Esophagus muscularis mucosa (tissue), 4 donors: ENCODE measurements at regions not wholly inside any gene's neighbourhood (a gene's known extent, or its start where the extent isn't known, plus 50 kb on each side); places are given as distances from the start of the nearest gene placed in this dataset.

Experiments used
- DNase-seq: peaks from one replicate; pipeline ENCODE4 v3.0.0-alpha.2; 2017; ENCODE audit errors: extremely low spot score
- H3K27ac ChIP-seq, 4 donors: fragments of 200-600 bp; sonication (generic); replicated peaks in 1 of 4; 1 replicate in 3 of 4; 2 replicates in 1 of 4; pipeline ENCODE4 v1.5.1; 2016 to 2019; ENCODE audit warnings: mild to moderate bottlenecking in 1 of 4
- H3K27me3 ChIP-seq, 4 donors: fragments of 200-600 bp; sonication (generic); one replicate each; pipeline versions ENCODE4 v1.5.1 to v1.6.0; 2016 to 2019
- H3K36me3 ChIP-seq, 4 donors: fragments of 200-600 bp; sonication (generic); one replicate each; pipeline ENCODE4 v1.5.1; 2016 to 2019
- H3K4me1 ChIP-seq, 4 donors: fragments of 200-600 bp; sonication (generic); one replicate each; pipeline ENCODE4 v1.5.1; 2016 to 2019
- H3K4me3 ChIP-seq, 4 donors: fragments of 200-600 bp; sonication (generic); 1 replicate in 2 of 4; 2 replicates in 2 of 4; pipeline ENCODE4 v1.5.1; 2016 to 2019; ENCODE audit warnings: mild to moderate bottlenecking in 4 of 4, moderate library complexity in 1 of 4
- H3K9me3 ChIP-seq, 4 donors: fragments of 200-600 bp; sonication (generic); 1 replicate in 3 of 4; 2 replicates in 1 of 4; pipeline ENCODE4 v1.5.1; 2016 to 2019
- CTCF ChIP-seq, 3 experiments: fragments of 200-600 bp in 2 of 3; fragments of 450-650 bp in 1 of 3; sonication (generic) in 2 of 3; IDR thresholded peaks; one replicate each; pipeline ENCODE4 v1.5.1; 2017 to 2019; ENCODE audit warnings: antibody characterized with exemption in 3 of 3, mild to moderate bottlenecking in 2 of 3, moderate library complexity in 1 of 3
- EP300 ChIP-seq: sonication (generic); formaldehyde crosslinking; IDR thresholded peaks from one replicate; pipeline ENCODE4 v1.6.1; 2017; ENCODE audit warnings: antibody characterized with exemption
- POLR2A ChIP-seq: fragments of 450-650 bp; IDR thresholded peaks from one replicate; pipeline ENCODE4 v1.6.1; 2017; ENCODE audit warnings: antibody characterized with exemption, moderate library complexity, mild to moderate bottlenecking, low read depth
- POLR2AphosphoS5 ChIP-seq, 2 donors: sonication (generic); formaldehyde crosslinking; IDR thresholded peaks; one replicate each; pipeline ENCODE4 v1.6.1; 2017; ENCODE audit warnings: antibody characterized with exemption in 2 of 2
- WGBS: methylation state at CpG from one replicate; pipeline ENCODE4 v1.1.5; 2018; 5-methylcytosine and 5-hydroxymethylcytosine counted together
- intact Hi-C: fragments of 100-400 bp; cut with DNase I; formaldehyde crosslinking; loops from one replicate; pipeline ENCODE4 v1.15.1; 2023

GRCh38 chr14:85191986-85192385 is 338.0 kb upstream of the FLRT2 start:
- no peaks in the 10 kb centered on the region for H3K9me3 ChIP-seq
- H3K4me3 ChIP-seq, result no peak overlapping the region
- no peak for TF ChIP-seq POLR2AphosphoS5 (IDR thresholded peaks at IDR 0.05)
- TF ChIP-seq POLR2A, result no peak
- TF ChIP-seq CTCF (IDR thresholded peaks at IDR 0.05), result no peak
- no peak for TF ChIP-seq EP300
- H3K36me3 ChIP-seq, result no peaks in the 10 kb centered on the region
- H3K27me3 ChIP-seq, result no peaks in the 10 kb centered on the region
- no peak for DNase-seq
- no peak overlapping the region for H3K27ac ChIP-seq
- no peaks in the 10 kb centered on the region for H3K4me1 ChIP-seq
- intact Hi-C loops, result no loop called here

GRCh38 chr14:85195872-85196477 is 334.0 kb upstream of the FLRT2 start:
- no peak for DNase-seq
- TF ChIP-seq POLR2A, result no peak
- no peak for TF ChIP-seq POLR2AphosphoS5 (IDR thresholded peaks at IDR 0.05)
- peak; percentile 11 to 40 (median 15) for TF ChIP-seq CTCF (IDR thresholded peaks at IDR 0.05)
- Histone ChIP-seq H3K27me3 (no peaks in the 10 kb centered on the region), H3K9me3 (no peaks in the 10 kb centered on the region), H3K4me1 (no peaks in the 10 kb centered on the region), H3K36me3 (no peaks in the 10 kb centered on the region), H3K27ac (no peak overlapping the region), H3K4me3 (no peak overlapping the region)
- WGBS, result 94% methylated on average over 4 of the region's 4 CpGs
- intact Hi-C loops, result no loop called here

- no peak overlapping the region for H3K27ac ChIP-seq
- no peak for DNase-seq
- no peaks in the 10 kb centered on the region for H3K4me1 ChIP-seq
- no peaks in the 10 kb centered on the region for H3K27me3 ChIP-seq
- intact Hi-C loops, result no loop called here
- H3K36me3 ChIP-seq, result no peaks in the 10 kb centered on the region
- no peak overlapping the region for H3K4me3 ChIP-seq
- TF ChIP-seq CTCF (IDR thresholded peaks at IDR 0.05) (no peak), POLR2AphosphoS5 (IDR thresholded peaks at IDR 0.05) (no peak), EP300 (no peak), POLR2A (no peak)
- WGBS, result 80% methylated on average over 4 of the region's 4 CpGs
- no peaks in the 10 kb centered on the region for H3K9me3 ChIP-seq
Measured at GRCh38 chr14:85198001-85198400, 331.9 kb upstream of the FLRT2 start.

- Histone ChIP-seq H3K36me3 (no peaks in the 10 kb centered on the region), H3K4me1 (no peaks in the 10 kb centered on the region), H3K9me3 (no peaks in the 10 kb centered on the region), H3K27me3 (no peaks in the 10 kb centered on the region), H3K4me3 (no peak overlapping the region), H3K27ac (no peak overlapping the region)
- WGBS, result 100% methylated on average over 2 of the region's 2 CpGs
- TF ChIP-seq EP300, result no peak
- no peak for TF ChIP-seq CTCF (IDR thresholded peaks at IDR 0.05)
- TF ChIP-seq POLR2A, result no peak
- no peak for TF ChIP-seq POLR2AphosphoS5 (IDR thresholded peaks at IDR 0.05)
- intact Hi-C loops, result no loop called here
- DNase-seq, result no peak
Measured at GRCh38 chr14:85205875-85206274, 324.1 kb upstream of the FLRT2 start.

- Histone ChIP-seq H3K9me3 (peaks cover 0 to 5% (median 0%) of the 10 kb centered on the region in 4 donors), H3K4me1 (no peaks in the 10 kb centered on the region), H3K36me3 (no peaks in the 10 kb centered on the region), H3K4me3 (no peak overlapping the region), H3K27me3 (no peaks in the 10 kb centered on the region), H3K27ac (no peak overlapping the region)
- WGBS, result 82% methylated on average over 4 of the region's 4 CpGs
- DNase-seq, result no peak
- TF ChIP-seq CTCF (IDR thresholded peaks at IDR 0.05) (no peak), POLR2A (no peak), EP300 (no peak), POLR2AphosphoS5 (IDR thresholded peaks at IDR 0.05) (no peak)
- intact Hi-C loops, result no loop called here
Measured at GRCh38 chr14:85214471-85214870, 315.5 kb upstream of the FLRT2 start.
